ENCODE measurements at regions not wholly inside any gene's neighbourhood (a gene's known extent, or its start where the extent isn't known, plus 50 kb on each side); places are given as distances from the start of the nearest gene placed in this dataset.

- TF ChIP-seq EZH2phosphoT487 (IDR thresholded peaks at IDR 0.05; ENCODE audit: borderline replicate concordance, low read length) (no peak), EZH2 (IDR thresholded peaks at IDR 0.05; ENCODE audit: low read length, unreplicated experiment) (no peak), CTCF (conservative IDR thresholded peaks at IDR 0.05; ENCODE audit: low read depth, low read length) (no peak)
- no TSS peak for BruUV-seq (replicated peaks)
- Histone ChIP-seq H3K36me3 (ENCODE audit: low read depth, low read length) (no peaks in the 10 kb centered on the region), H3K9ac (ENCODE audit: low read length) (no peak overlapping the region), H3F3A (ENCODE audit: low read length, unreplicated experiment) (no peaks in the 10 kb centered on the region), H3K4me2 (ENCODE audit: low read length) (no peak overlapping the region), H2AFZ (ENCODE audit: low read length) (no peak overlapping the region), H3K27me3 (ENCODE audit: low read length) (no peaks in the 10 kb centered on the region), H3K4me1 (ENCODE audit: insufficient read depth, low read length) (no peaks in the 10 kb centered on the region), H4K20me1 (ENCODE audit: low read length) (no peaks in the 10 kb centered on the region), H3K9me3 (ENCODE audit: low read length) (no peaks in the 10 kb centered on the region), H3K4me3 (ENCODE audit: low read length) (no peak overlapping the region), H3K79me2 (ENCODE audit: low read length) (no peaks in the 10 kb centered on the region), H3K9me2 (replicated peaks; ENCODE audit: low read length) (no peaks in the 10 kb centered on the region), H3K27ac (ENCODE audit: low read length) (no peak overlapping the region)
- ChIA-PET CTCF (no interaction called here), POLR2A (ENCODE audit: unreplicated experiment) (no interaction called here)
- intact Hi-C loops (cut with micrococcal nuclease) = no loop called here
- no peak for DNase-seq
- ATAC-seq = no peak
Measured at GRCh38 chr6:85977661-85978060, 335.0 kb upstream of the SYNCRIP start.

- Histone ChIP-seq H3K9ac (ENCODE audit: low read length) (no peak overlapping the region), H2AFZ (ENCODE audit: low read length) (no peak overlapping the region), H3F3A (ENCODE audit: low read length, unreplicated experiment) (no peaks in the 10 kb centered on the region), H3K79me2 (ENCODE audit: low read length) (no peaks in the 10 kb centered on the region), H3K27me3 (ENCODE audit: low read length) (no peaks in the 10 kb centered on the region), H3K4me1 (ENCODE audit: insufficient read depth, low read length) (no peaks in the 10 kb centered on the region), H3K4me3 (ENCODE audit: low read length) (no peak overlapping the region), H4K20me1 (ENCODE audit: low read length) (no peaks in the 10 kb centered on the region), H3K4me2 (ENCODE audit: low read length) (no peak overlapping the region), H3K9me2 (replicated peaks; ENCODE audit: low read length) (no peaks in the 10 kb centered on the region), H3K27ac (ENCODE audit: low read length) (no peak overlapping the region), H3K36me3 (ENCODE audit: low read depth, low read length) (no peaks in the 10 kb centered on the region), H3K9me3 (ENCODE audit: low read length) (no peaks in the 10 kb centered on the region)
- no TSS peak for BruUV-seq (replicated peaks)
- TF ChIP-seq EZH2phosphoT487 (IDR thresholded peaks at IDR 0.05; ENCODE audit: borderline replicate concordance, low read length) = no peak
- no peak for TF ChIP-seq CTCF (conservative IDR thresholded peaks at IDR 0.05; ENCODE audit: low read depth, low read length)
- no peak for TF ChIP-seq EZH2 (IDR thresholded peaks at IDR 0.05; ENCODE audit: low read length, unreplicated experiment)
- CTCF ChIA-PET = no interaction called here
- DNase-seq (no peak), ATAC-seq (no peak)
- intact Hi-C loops (cut with micrococcal nuclease) = no loop called here
- POLR2A ChIA-PET (ENCODE audit: unreplicated experiment) = no interaction called here
Measured at GRCh38 chr6:85975957-85976356, 333.3 kb upstream of the SYNCRIP start.

GRCh38 chr6:85971238-85971637 is 328.6 kb upstream of the SYNCRIP start:
- intact Hi-C loops (cut with micrococcal nuclease) = no loop called here
- no peaks in the 10 kb centered on the region for H4K20me1 ChIP-seq (ENCODE audit: low read length)
- H3K4me2 ChIP-seq (ENCODE audit: low read length) = no peak overlapping the region
- H3K9ac ChIP-seq (ENCODE audit: low read length) = no peak overlapping the region
- H3K27ac ChIP-seq (ENCODE audit: low read length) = no peak overlapping the region
- no peak for ATAC-seq
- no TSS peak for BruUV-seq (replicated peaks)
- CTCF ChIA-PET = no interaction called here
- no peaks in the 10 kb centered on the region for H3K36me3 ChIP-seq (ENCODE audit: low read depth, low read length)
- no peak overlapping the region for H2AFZ ChIP-seq (ENCODE audit: low read length)
- TF ChIP-seq EZH2phosphoT487 (IDR thresholded peaks at IDR 0.05; ENCODE audit: borderline replicate concordance, low read length) (no peak), CTCF (conservative IDR thresholded peaks at IDR 0.05; ENCODE audit: low read depth, low read length) (no peak)
- DNase-seq = no peak
- no peaks in the 10 kb centered on the region for H3K9me2 ChIP-seq (replicated peaks; ENCODE audit: low read length)
- POLR2A ChIA-PET (ENCODE audit: unreplicated experiment) = no interaction called here
- no peaks in the 10 kb centered on the region for H3K9me3 ChIP-seq (ENCODE audit: low read length)
- H3K79me2 ChIP-seq (ENCODE audit: low read length) = no peaks in the 10 kb centered on the region
- H3F3A ChIP-seq (ENCODE audit: low read length, unreplicated experiment) = no peaks in the 10 kb centered on the region
- no peak overlapping the region for H3K4me3 ChIP-seq (ENCODE audit: low read length)
- H3K27me3 ChIP-seq (ENCODE audit: low read length) = no peaks in the 10 kb centered on the region
- no peaks in the 10 kb centered on the region for H3K4me1 ChIP-seq (ENCODE audit: insufficient read depth, low read length)

All from PC-3 (cell line).